A549 (cell line): ENCODE measurements at regions not wholly inside any gene's neighbourhood (a gene's known extent, or its start where the extent isn't known, plus 50 kb on each side); places are given as distances from the start of the nearest gene placed in this dataset.

ENCODE experiments used
- ATAC-seq, 2 experiments: fragments of 200-7000 bp in 1 of 2; fragments of >200 bp in 1 of 2; cut with Nextera tagmentation in 1 of 2; cut with Tn5 transposase in 1 of 2; 3 replicates each; pipeline versions ENCODE4 v1.8.0 to v1.9.1; 2018 to 2020; ENCODE audit warnings: mild to moderate bottlenecking in 1 of 2, moderate library complexity in 1 of 2
- CTCF ChIA-PET: fragments of 300-600 bp; sonication (Branson Sonifier 250); formaldehyde crosslinking; extraction: SDS; loops from one replicate; lab custom pipeline; 2021; ENCODE audit warnings: antibody characterized with exemption, inconsistent platforms; lab: Yijun Ruan, JAX
- POLR2A ChIA-PET: fragments of 350-600 bp; formaldehyde crosslinking; extraction: SDS; loops from one replicate; lab custom pipeline; 2021; ENCODE audit warnings: antibody characterized with exemption, inconsistent platforms; lab: Yijun Ruan, JAX
- DNase-seq, 2 experiments: peaks; one replicate each; pipeline versions ENCODE4 v3.0.0 to v3.0.0-alpha.2; 2011 to 2016; ENCODE audit warnings: low read depth in 1 of 2, low spot score in 1 of 2
- FAIRE-seq: peaks from 2 replicates; lab custom pipeline; 2011; peaks lifted over from hg19 to GRCh38; lab: Jason Lieb, UNC
- H3K27ac ChIP-seq, 2 experiments: fragments of >200 bp; sonication (Bioruptor Twin); formaldehyde crosslinking; 3 replicates each; pipeline ENCODE4 v1.5.1; 2016 to 2017
- H3K4me1 ChIP-seq: fragments of >200 bp; sonication (Bioruptor Twin); formaldehyde crosslinking; 3 replicates; pipeline ENCODE4 v1.6.1; 2016
- H3K4me2 ChIP-seq: fragments of >200 bp; sonication (Bioruptor Twin); formaldehyde crosslinking; 3 replicates; pipeline ENCODE4 v1.6.1; 2016
- H3K4me3 ChIP-seq: fragments of >200 bp; sonication (Bioruptor Twin); formaldehyde crosslinking; 3 replicates; pipeline ENCODE4 v1.5.1; 2016
- H3K9me3 ChIP-seq: fragments of >200 bp; sonication (Bioruptor Twin); formaldehyde crosslinking; 3 replicates; pipeline ENCODE4 v1.6.1; 2016
- CBX2 ChIP-seq: fragments of 200-600 bp; sonication (generic); IDR thresholded peaks from 2 replicates; pipeline ENCODE4 v1.6.1; 2016; ENCODE audit warnings: low read depth, mild to moderate bottlenecking, borderline replicate concordance
- CBX8 ChIP-seq: fragments of 200-600 bp; sonication (generic); IDR thresholded peaks from 2 replicates; pipeline ENCODE4 v1.6.1; 2016
- CEBPB ChIP-seq, 2 experiments: fragments of >200 bp in 1 of 2; sonication (Bioruptor Twin) in 1 of 2; formaldehyde crosslinking in 1 of 2; IDR thresholded peaks; 2 replicates each; pipeline ENCODE4 v1.6.1; 2012 to 2016
- EHMT2 ChIP-seq: fragments of 200-600 bp; sonication (generic); IDR thresholded peaks from 2 replicates; pipeline ENCODE4 v1.6.1; 2016; ENCODE audit warnings: antibody characterized with exemption, low read depth, mild to moderate bottlenecking, moderate library complexity
- FOSB ChIP-seq: fragments of 250-450 bp; sonication (Bioruptor Pico); IDR thresholded peaks from 2 replicates; pipeline ENCODE4 v1.5.0; 2020; ENCODE audit warnings: mild to moderate bottlenecking, moderate library complexity
- FOSL2 ChIP-seq, 2 experiments: fragments of 450-650 bp in 1 of 2; fragments of >200 bp in 1 of 2; sonication (Bioruptor Twin) in 1 of 2; formaldehyde crosslinking; IDR thresholded peaks; 2 replicates each; pipeline versions ENCODE4 v1.5.0 to v1.6.1; 2016 to 2020; ENCODE audit warnings: mild to moderate bottlenecking in 1 of 2, moderate library complexity in 1 of 2
- FOXS1 ChIP-seq: fragments of 250-450 bp; sonication (Bioruptor Pico); IDR thresholded peaks from 2 replicates; pipeline ENCODE4 v1.5.0; 2020; ENCODE audit warnings: mild to moderate bottlenecking, moderate library complexity
- GATA3 ChIP-seq: IDR thresholded peaks from 2 replicates; pipeline ENCODE4 v1.6.1; 2012; ENCODE audit warnings: borderline replicate concordance
- HDAC2 ChIP-seq: fragments of 200-600 bp; sonication (generic); IDR thresholded peaks from 2 replicates; pipeline ENCODE4 v1.6.1; 2016
- HOXA7 ChIP-seq: fragments of 250-450 bp; sonication (Bioruptor Pico); IDR thresholded peaks from 2 replicates; pipeline ENCODE4 v1.5.0; 2020; ENCODE audit warnings: mild to moderate bottlenecking, moderate library complexity
- KDM5A ChIP-seq: fragments of 200-600 bp; sonication (generic); IDR thresholded peaks from 2 replicates; pipeline ENCODE4 v1.6.1; 2016; ENCODE audit warnings: antibody characterized with exemption, mild to moderate bottlenecking
- MAFK ChIP-seq: fragments of 450-650 bp; IDR thresholded peaks from 2 replicates; pipeline ENCODE4 v1.6.1; 2014; ENCODE audit not compliant: partially characterized antibody
- MYC ChIP-seq: IDR thresholded peaks from 2 replicates; pipeline ENCODE4 v1.6.1; 2012; ENCODE audit warnings: mild to moderate bottlenecking, inconsistent platforms, low read length, improper control_type of control experiment, borderline replicate concordance
- NFE2L2 ChIP-seq: fragments of 150-350 bp; conservative IDR thresholded peaks from 2 replicates; pipeline ENCODE4 v1.6.1; 2014; ENCODE audit warnings: low read length
- PHF8 ChIP-seq: fragments of 200-600 bp; sonication (generic); IDR thresholded peaks from 2 replicates; pipeline ENCODE4 v1.6.1; 2016; ENCODE audit warnings: low read depth, mild to moderate bottlenecking, antibody characterized with exemption, moderate library complexity, borderline replicate concordance
- RCOR1 ChIP-seq: fragments of 150-350 bp; IDR thresholded peaks from 2 replicates; pipeline ENCODE4 v1.6.1; 2014; ENCODE audit warnings: antibody characterized with exemption, low read length, low read depth
- RFX5 ChIP-seq: fragments of 450-650 bp; IDR thresholded peaks from 2 replicates; pipeline ENCODE4 v1.7.1; 2014; ENCODE audit warnings: antibody characterized with exemption, mild to moderate bottlenecking, moderate library complexity
- SMC3 ChIP-seq: fragments of >200 bp; sonication (Bioruptor Twin); formaldehyde crosslinking; IDR thresholded peaks from 3 replicates; pipeline ENCODE4 v1.6.1; 2018; ENCODE audit warnings: inconsistent platforms
- TP53 ChIP-seq: fragments of 250-450 bp; sonication (Bioruptor Pico); IDR thresholded peaks from 2 replicates; pipeline ENCODE4 v1.5.0; 2021; ENCODE audit warnings: mild to moderate bottlenecking, moderate library complexity
- ZSCAN20 ChIP-seq: fragments of 250-450 bp; sonication (Bioruptor Pico); IDR thresholded peaks from 2 replicates; pipeline ENCODE4 v1.8.0; 2022; ENCODE audit warnings: mild to moderate bottlenecking, moderate library complexity
- WGBS: methylation state at CpG from one replicate; pipeline ENCODE4 v1.1.6; 2017; ENCODE audit errors: missing lambda C conversion rate; 5-methylcytosine and 5-hydroxymethylcytosine counted together
- TF ChIP-seq, protein P1 (sequence below): fragments of 450-650 bp; IDR thresholded peaks from 2 replicates; pipeline ENCODE4 v1.6.1; 2014; ENCODE audit warnings: antibody characterized with exemption
- TF ChIP-seq, protein P2 (sequence below): fragments of 150-350 bp; IDR thresholded peaks from 2 replicates; pipeline ENCODE4 v1.6.1; 2014; ENCODE audit warnings: low read depth, mild to moderate bottlenecking, low read length
- TF ChIP-seq, protein P3 (sequence below): fragments of 250-450 bp; sonication (Bioruptor Pico); IDR thresholded peaks from 2 replicates; pipeline ENCODE4 v1.5.0; 2020; ENCODE audit warnings: low read depth, mild to moderate bottlenecking, moderate library complexity
- TF ChIP-seq, protein P4 (sequence below): IDR thresholded peaks from 2 replicates; pipeline ENCODE4 v1.6.1; 2012

DNA sequence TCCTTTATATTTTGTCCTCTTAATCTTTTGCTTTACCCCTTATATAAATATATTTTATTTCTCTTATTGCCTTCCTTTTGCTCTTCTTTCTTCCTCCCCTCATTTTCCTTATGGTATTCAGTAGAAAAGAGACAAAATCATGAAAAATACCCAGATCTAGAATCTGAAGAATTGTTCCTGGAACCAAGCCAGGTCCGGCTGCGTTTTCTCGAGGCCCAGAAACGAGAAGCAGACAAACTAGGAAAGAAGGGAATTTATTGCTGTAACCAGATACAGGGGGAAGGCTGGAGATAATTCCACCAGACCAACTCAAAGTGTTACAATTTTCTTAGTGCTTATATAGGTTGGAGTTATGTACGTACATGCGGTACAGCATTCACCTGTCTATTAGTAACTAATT, 328.7 kb downstream of the GABRG1 start:
- 55% methylated on average over 6 of the region's 6 CpGs for WGBS
- POLR2A ChIA-PET: no interaction called here
- FAIRE-seq: no peak

DNA sequence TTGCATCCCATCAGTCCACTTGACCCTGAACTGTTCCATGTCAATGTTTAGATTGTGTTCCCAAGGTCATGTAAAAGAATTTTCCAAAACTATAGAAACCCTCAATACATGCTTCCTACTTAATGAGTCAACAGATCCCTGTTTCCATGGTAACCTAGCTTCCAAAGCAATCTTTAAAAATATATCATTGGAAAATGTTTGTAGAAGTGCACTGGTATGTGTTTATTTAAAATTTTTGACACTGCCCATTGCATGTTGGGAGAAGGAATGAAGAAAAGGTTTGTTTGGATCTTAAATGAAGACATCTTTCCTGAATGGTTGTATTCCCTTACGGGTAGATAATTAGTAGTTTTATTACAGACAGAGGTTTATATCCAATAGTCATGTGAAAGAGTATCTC, 345.3 kb downstream of the GABRG1 start:
- CTCF ChIA-PET: no interaction called here
- FAIRE-seq: no peak
- H3K4me2 ChIP-seq: no peak overlapping the region
- WGBS: 26% methylated on average over 1 of the region's 1 CpG
- DNase-seq: no peak
- H3K27ac ChIP-seq: no peak overlapping the region
- TF ChIP-seq FOSL2 (IDR thresholded peaks at IDR 0.05) (no peak), FOSL2 (CRISPR knock-in tag; IDR thresholded peaks at IDR 0.05) (no peak), MAFK (no peak), EHMT2 (no peak), PHF8 (no peak), ZSCAN20 (CRISPR knock-in tag) (no peak), NFE2L2 (no peak), HOXA7 (no peak), FOXS1 (CRISPR knock-in tag) (no peak), MYC (no peak), RFX5 (no peak), HDAC2 (no peak), CEBPB (IDR thresholded peaks at IDR 0.05) (no peak), TP53 (CRISPR knock-in tag) (no peak), KDM5A (no peak)
- TF ChIP-seq, protein P1, sequence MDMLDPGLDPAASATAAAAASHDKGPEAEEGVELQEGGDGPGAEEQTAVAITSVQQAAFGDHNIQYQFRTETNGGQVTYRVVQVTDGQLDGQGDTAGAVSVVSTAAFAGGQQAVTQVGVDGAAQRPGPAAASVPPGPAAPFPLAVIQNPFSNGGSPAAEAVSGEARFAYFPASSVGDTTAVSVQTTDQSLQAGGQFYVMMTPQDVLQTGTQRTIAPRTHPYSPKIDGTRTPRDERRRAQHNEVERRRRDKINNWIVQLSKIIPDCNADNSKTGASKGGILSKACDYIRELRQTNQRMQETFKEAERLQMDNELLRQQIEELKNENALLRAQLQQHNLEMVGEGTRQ: no peak
- TF ChIP-seq, protein P2, sequence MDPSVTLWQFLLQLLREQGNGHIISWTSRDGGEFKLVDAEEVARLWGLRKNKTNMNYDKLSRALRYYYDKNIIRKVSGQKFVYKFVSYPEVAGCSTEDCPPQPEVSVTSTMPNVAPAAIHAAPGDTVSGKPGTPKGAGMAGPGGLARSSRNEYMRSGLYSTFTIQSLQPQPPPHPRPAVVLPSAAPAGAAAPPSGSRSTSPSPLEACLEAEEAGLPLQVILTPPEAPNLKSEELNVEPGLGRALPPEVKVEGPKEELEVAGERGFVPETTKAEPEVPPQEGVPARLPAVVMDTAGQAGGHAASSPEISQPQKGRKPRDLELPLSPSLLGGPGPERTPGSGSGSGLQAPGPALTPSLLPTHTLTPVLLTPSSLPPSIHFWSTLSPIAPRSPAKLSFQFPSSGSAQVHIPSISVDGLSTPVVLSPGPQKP: no peak
- TF ChIP-seq, protein P3, sequence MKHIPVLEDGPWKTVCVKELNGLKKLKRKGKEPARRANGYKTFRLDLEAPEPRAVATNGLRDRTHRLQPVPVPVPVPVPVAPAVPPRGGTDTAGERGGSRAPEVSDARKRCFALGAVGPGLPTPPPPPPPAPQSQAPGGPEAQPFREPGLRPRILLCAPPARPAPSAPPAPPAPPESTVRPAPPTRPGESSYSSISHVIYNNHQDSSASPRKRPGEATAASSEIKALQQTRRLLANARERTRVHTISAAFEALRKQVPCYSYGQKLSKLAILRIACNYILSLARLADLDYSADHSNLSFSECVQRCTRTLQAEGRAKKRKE (CRISPR knock-in tag): no peak
- H3K4me3 ChIP-seq: no peak overlapping the region
- POLR2A ChIA-PET: no interaction called here
- no peak for ATAC-seq
- no peaks in the 10 kb centered on the region for H3K9me3 ChIP-seq
- H3K4me1 ChIP-seq: no peaks in the 10 kb centered on the region

More for the DNA sequence above, 328.7 kb downstream of the GABRG1 start:
- ATAC-seq (no peak), DNase-seq (no peak)
- no peaks in the 10 kb centered on the region for H3K4me1 ChIP-seq
- H3K27ac ChIP-seq: no peak overlapping the region
- CTCF ChIA-PET: no interaction called here
- H3K9me3 ChIP-seq: no peaks in the 10 kb centered on the region
- TF ChIP-seq SMC3: no peak
- no peak for TF ChIP-seq GATA3
- no peak for TF ChIP-seq HOXA7
- no peak for TF ChIP-seq FOSB
- no peak for TF ChIP-seq CBX8
- TF ChIP-seq, protein P4, sequence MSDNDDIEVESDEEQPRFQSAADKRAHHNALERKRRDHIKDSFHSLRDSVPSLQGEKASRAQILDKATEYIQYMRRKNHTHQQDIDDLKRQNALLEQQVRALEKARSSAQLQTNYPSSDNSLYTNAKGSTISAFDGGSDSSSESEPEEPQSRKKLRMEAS: no peak
- TF ChIP-seq MYC: no peak
- no peak for TF ChIP-seq CBX2
- TF ChIP-seq PHF8: no peak
- H3K4me2 ChIP-seq: no peak overlapping the region
- H3K4me3 ChIP-seq: no peak overlapping the region

DNA sequence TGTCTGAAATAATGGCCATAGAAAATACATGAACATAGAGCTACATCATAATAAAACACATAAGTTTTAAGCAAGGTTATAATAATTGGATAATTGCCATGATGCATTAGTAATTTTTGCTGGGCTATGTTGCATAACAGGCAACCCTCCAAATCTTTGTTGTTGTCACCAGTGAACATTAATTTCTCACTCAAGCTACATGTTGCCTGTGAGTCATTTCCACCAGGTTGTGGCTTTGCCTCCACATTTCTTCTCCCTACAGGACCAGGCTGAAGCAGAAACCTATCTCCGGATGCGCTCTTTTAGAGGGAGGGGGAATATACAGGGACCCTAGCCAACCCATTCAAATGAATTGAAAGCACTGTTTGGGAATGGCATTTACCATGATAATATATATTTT, 347.7 kb downstream of the GABRG1 start:
- TF ChIP-seq KDM5A: no peak
- TF ChIP-seq RCOR1: no peak
- no peak for TF ChIP-seq PHF8
- no peak for TF ChIP-seq CBX2
- TF ChIP-seq, protein P3 (CRISPR knock-in tag): no peak
- DNase-seq (no peak), ATAC-seq (no peak), FAIRE-seq (no peak)
- ChIA-PET CTCF (no interaction called here), POLR2A (no interaction called here)
- Histone ChIP-seq H3K9me3 (no peaks in the 10 kb centered on the region), H3K4me2 (no peak overlapping the region), H3K27ac (no peak overlapping the region), H3K4me1 (no peaks in the 10 kb centered on the region), H3K4me3 (no peak overlapping the region)
- whole genome bisulfite sequencing: 48% methylated on average over 2 of the region's 2 CpGs
